Iris pigment epithelial cell (primary cell): ENCODE measurements at regions not wholly inside any gene's neighbourhood (a gene's known extent, or its start where the extent isn't known, plus 50 kb on each side); places are given as distances from the start of the nearest gene placed in this dataset.
"Not testable (repeated sequence)": the region's sequence is repeated elsewhere in the genome, so short reads cannot be mapped to it uniquely, and the experiment has no call there.

Source experiments
- DNase-seq: peaks from one replicate; pipeline ENCODE4 v3.0.0-alpha.2; 2011; ENCODE audit warnings: low read depth

DNA sequence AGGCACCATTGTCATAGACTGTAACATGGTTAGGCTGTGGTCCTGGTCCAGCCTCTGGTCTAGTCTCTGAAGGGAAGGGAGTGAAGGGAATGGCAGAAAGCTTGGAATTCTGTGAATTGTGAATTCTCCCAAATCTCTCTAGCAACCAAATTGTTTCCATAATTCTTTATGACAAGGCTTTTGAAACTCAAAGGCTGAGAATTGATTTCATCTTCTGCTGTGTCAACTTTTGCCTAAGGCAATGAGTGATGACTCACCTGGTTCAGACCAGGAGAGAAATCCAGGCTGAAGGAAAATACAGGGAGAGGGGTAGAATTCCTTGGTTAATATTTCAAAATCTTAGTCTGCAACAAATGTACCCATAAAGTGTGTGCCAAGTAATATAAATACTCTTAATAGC is 82.6 kb upstream of the ADPGK start:
- no peak for DNase-seq

DNA sequence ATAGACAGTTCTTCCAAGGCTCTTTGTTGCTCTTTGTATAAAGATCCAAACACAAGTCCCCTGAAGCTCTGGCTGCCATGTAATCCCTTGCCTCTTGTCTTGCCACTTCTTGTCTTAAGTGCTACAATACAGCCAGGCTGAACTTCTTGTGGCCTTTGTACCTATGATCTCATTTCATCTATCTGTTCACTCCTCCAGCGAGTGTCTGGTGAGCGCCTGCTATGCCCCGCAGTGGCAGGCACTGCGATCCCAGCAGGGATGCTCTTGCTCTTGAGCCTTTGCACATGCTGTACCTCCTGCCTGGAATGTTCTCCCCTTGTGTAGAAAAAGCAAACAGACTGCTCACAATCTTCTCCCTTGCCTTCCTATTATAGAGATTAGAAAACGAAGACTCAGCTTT is 81.9 kb upstream of the ADPGK start:
- no peak for DNase-seq

DNA sequence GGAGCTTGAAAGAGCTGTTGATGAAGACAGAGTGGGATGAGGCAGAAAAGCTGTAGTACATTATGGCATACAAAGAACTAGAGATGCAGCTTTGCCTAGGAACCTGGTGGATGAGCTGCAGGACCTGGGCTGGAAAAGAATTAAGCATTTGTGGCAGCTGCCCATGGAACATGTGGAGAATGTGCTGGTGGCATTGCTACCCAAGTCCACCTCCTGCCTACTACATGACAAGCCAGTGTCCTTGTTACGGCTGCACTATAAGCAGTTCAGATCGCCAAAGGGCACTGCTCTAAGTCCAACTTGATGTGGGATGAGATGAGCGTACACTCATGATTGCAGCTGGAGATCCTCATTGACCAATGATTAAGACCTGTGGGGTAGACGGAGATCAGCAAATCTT is 81.1 kb upstream of the ADPGK start:
- no peak for DNase-seq

GRCh38 chr15:72861354-72861910 is 77.9 kb upstream of the ADPGK start:
- DNase-seq, result no peak

DNA sequence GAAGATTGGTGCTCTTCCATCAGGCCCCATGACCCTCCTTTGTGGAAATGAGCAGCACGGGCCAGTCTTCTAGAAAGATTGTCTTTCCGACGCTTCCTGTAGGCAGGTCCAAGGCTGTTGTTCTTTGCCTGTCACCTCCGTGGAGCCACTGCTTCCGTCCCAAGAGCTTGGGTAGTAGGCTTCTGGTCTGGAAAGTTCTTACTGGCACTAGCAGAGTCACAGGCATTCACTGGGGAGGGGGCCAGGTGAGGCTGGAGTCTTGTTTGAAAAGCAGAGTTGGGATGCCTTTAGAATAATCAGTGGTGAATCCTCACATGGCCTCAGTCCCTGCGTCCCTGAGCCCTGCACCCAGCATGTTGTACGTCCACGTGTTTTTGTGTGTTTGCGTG is 76.2 kb upstream of the ADPGK start:
- DNase-seq, result no peak

DNA sequence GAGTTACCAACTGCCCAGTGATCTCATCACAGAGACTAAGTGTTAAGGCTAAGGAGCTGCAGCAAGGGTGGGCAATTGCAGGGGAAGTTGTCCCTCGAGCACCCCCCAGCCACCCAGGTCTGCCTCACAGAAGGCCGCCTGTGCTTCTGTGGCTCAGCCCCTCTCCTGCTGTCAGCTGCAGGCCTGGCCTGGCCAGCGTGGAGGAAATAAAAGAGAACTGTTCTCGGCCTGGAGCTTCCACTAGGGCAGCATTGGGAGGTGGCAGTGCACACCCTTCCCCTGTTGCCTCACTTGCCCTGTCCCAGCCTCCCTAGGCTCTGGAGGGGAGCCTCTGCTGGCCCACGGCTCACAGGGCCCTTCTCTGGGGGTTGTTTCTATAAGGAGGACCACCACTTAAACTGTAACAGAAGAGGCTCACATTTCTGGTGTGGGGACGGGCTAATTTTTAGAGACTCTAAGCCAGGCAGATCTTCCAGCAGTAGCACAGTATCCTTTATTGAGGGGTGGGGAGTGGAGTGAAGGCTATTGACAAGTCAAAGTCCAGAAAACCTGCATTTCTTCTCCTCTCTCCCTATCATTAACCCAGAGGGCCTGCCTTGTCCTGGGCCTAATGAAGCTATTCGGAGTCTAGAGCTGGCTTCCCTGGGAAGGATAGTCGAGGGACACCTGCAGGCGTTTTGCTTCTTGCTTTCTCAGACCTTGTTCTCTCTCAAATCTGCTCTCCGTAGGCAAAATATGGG is 75.6 kb upstream of the ADPGK start:
- no peak for DNase-seq

- no peak for DNase-seq
Measured at GRCh38 chr15:72858205-72858604, 74.6 kb upstream of the ADPGK start.

DNA sequence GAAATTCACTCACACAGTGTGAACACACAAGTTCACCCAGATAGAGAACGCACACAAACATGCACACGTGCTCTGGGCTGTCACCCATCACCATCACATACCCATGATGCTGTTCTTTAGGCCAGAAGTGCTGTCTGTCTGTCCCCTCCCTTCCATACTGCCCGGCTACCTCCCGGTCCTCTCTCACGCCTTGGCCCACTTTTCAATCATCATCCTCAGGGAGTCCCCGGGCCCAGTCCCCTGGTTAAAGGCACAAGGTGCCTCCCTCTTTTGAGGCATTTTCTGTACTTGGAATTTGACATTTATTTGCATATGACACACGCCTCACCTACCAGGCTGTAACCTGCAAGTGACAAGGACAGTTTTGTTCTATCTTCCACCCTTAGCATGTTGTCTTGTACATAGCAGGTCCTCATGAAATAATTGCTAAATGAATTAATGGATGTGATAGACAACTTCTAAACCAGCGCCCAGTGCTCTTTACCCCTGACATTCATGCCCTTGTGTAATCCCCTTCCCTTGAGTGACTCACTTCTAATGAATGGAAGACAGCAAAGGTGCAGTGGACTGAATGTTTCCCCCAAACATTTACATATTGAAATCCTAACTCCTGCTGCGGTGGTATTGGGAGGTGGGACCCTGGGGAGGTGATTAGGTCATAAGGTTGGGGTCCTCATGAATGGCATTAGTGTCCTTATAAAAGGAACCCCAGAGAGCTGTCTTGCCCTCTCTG is 73.9 kb upstream of the ADPGK start:
- DNase-seq, result no peak

GRCh38 chr15:72856549-72857040 is 73.0 kb upstream of the ADPGK start:
- no peak for DNase-seq

DNA sequence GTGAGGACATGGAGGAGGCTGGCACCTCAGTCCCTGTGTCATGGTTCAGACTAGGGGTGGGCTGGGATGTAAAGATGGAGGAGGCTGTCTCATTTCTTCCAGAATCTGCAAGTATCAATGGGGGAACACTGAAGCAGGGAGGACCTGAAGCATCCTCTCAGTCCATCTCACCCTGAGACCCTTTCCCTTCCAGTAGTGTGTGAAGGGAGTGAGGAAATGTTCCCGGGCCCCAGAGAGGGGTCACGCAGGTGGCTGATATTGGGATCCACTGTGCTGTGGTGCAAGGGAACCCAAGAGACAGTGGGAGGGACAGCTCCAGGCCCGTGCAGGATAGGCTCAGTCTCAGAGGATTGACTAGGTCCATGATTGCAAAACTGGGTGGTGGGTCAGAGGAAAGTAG is 72.2 kb upstream of the ADPGK start:
- DNase-seq, result no peak

- no peak for DNase-seq
Measured at GRCh38 chr15:72852273-72852672, 68.7 kb upstream of the ADPGK start.

DNA sequence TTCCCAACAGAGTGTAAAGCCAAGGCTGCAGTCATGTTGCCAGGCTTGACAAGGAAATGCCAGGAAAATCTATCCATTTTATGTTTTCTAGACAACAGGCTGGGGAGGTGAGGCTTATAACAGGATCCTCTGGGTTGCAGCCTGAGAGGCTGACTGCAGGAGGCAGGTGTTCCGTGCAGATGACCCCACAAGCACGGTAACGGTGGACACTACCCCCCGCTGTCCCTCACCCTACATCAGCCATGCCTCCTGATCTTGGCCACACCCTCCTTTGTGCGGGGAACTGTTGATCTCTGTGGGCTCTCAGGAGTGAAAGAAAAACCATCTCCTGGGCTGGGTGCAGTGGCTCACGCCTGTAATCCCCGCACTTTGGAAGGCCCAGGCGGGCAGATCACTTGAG is 68.0 kb upstream of the ADPGK start:
- DNase-seq, result no peak

DNA sequence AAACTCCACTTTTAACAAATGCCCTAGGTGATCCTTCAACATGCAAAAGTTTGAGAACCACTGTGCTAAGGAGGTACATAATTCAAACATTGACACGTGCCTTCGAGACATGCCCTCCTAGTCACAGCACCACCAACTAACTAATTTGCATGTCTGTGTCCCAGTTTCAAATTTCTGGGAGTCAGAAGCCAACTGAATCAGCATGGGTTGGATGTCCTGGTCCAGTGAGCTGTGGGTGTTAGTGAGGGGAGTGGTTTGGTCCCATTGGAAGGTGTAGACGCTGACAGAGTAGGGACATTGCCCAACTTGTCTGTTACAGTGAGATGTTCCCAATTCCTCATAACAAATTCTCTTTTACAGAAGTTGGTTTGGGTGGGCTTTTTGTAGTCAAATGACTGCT is 67.3 kb upstream of the ADPGK start:
- no peak for DNase-seq

GRCh38 chr15:72847806-72848205 is 64.2 kb upstream of the ADPGK start:
- DNase-seq, result no peak

DNA sequence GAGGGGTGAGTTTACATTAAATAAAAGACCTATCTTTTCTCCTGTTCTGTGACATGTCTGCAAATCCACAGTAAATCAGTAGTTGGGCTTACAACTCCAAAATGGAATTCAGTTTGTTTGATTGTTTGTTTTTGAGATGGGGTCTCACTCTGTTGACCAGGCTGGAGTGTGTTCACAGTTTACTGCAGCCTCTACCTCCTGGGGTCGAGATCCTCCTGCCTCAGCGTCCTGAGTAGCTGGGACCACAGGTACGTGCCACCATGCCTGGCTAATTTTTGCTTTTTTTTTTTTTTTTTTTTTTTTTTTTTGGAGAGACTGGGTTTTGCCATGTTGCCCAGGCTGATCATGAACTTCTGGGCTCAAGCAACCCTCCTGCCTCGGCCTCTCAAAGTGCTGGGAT is 63.5 kb upstream of the ADPGK start:
- no peak for DNase-seq

DNA sequence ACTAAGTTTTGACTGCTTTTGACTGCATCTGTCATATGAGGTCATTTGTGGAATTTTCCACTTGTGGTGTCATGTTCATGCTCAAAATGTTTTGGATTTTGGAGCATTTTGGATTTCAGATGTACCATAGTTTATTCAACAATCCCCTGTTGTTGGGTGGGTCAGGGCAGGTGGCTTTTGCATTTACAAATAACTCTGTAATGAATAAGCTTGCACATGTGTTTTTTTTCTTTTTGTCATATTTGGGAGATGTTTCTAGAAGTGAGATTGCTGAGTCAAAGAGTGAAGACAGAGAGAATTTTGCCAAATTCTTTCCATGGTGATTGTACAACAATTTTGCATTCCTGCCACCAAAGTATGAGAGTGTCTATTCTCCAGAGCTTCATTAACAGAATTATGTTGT is 62.4 kb upstream of the ADPGK start:
- no peak for DNase-seq

- no peak for DNase-seq
Measured at GRCh38 chr15:72844067-72844466, 60.5 kb upstream of the ADPGK start.

- not testable (repeated sequence) for DNase-seq
Measured at GRCh38 chr15:72843340-72843739, 59.8 kb upstream of the ADPGK start.

DNA sequence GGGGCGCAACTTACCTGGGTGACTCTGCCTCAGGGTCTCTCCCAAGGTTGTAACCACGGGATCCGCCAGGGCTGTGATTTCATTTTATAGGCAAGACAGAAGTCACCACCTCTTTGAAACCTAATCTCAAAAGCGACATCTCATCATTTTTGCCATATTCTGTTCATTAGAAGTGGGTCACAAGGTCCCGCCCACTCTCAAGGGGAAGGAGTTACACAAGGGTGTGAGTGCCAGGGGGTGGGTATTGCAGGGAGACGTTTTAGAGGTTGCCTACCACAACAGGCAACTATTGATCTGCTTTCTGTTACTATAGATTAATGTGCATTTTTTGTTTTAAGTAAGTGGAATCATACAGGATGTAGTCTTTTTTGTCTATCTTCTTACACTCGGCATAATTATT is 56.6 kb upstream of the ADPGK start:
- DNase-seq, result no peak

GRCh38 chr15:72838311-72838731 is 54.8 kb upstream of the ADPGK start:
- DNase-seq, result no peak

DNA sequence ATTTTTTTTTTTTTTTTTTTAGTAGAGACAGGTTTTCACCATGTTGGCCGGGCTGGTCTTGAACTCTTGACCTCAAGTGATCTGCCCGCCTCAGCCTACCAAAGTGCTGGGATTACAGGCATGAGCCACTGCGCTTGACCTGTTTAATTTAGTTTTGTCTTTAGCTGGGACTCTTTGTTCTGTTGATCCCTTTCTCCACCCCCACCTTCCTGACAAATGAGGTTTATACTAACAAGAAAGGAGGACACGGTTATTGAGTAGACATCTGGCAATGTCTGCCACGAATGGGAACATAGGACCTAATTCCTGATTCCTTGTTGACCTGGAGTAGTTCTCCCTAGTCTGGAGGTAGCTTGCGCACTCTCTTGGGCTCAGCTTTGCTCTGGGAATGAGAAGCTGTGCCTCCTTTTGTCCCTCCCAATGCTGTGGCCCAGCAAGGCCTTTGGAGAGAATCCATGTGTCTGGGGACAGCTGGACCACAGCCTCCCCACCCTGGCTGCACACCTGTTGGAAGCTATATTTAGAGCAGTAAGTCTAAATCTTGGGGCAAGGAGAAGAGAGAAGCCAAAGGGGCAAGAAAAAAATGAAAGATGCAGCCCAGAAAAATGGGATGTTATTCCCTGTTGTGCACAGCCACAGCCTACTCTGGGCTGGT is 53.2 kb upstream of the ADPGK start:
- DNase-seq, result no peak

DNA sequence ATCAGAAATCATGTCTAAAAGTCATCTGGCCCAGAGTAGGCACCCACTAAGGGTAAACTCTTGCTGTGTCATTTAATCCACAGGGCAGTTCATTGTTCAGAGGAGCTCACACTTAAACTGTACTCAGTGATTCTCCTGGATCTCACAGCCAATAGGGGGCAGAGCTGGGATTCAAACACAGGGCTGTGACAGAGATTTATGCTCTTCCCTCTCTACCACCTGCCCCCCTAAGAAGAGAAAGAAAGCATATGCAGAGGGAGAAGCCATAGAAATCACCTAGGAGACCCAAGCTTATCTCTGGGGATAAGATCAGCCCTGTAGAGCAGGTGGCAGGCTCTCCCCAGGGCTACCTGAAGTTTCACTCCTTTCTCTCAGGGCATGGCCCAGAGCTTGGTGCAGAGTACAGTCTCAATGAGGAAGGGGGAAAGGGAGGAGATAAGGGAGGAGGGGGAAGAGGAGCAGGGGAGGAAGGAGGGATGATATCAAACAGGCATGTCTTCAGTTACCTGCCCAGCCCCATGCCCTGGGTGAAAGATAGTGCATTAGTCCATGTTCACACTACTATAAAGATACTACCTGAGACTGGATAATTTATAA is 51.8 kb upstream of the ADPGK start:
- peak; percentile 17 for DNase-seq
